Upper lobe of right lung (tissue), 1 donor: ENCODE measurements at regions not wholly inside any gene's neighbourhood (a gene's known extent, or its start where the extent isn't known, plus 50 kb on each side); places are given as distances from the start of the nearest gene placed in this dataset.

Source experiments
- ATAC-seq: fragments of 200-7000 bp; cut with Tn5 transposase; one replicate; pipeline ENCODE4 v1.9.1; 2020; ENCODE audit warnings: mild to moderate bottlenecking, moderate library complexity
- DNase-seq: peaks from one replicate; pipeline ENCODE4 v3.0.0-alpha.2; 2020
- H3K27ac ChIP-seq: fragments of 200-600 bp; one replicate; pipeline ENCODE4 v1.8.0; 2022
- H3K27me3 ChIP-seq: fragments of 200-600 bp; one replicate; pipeline ENCODE4 v1.8.0; 2022; ENCODE audit warnings: mild to moderate bottlenecking
- H3K36me3 ChIP-seq: fragments of 200-600 bp; one replicate; pipeline ENCODE4 v1.8.0; 2022
- H3K4me1 ChIP-seq: fragments of 200-600 bp; one replicate; pipeline ENCODE4 v1.8.0; 2022
- H3K4me3 ChIP-seq: fragments of 200-600 bp; one replicate; pipeline ENCODE4 v1.8.0; 2022; ENCODE audit warnings: mild to moderate bottlenecking
- H3K9me3 ChIP-seq: fragments of 200-600 bp; one replicate; pipeline ENCODE4 v1.8.0; 2022
- intact Hi-C: fragments of 100-400 bp; cut with DNase I; formaldehyde crosslinking; loops from one replicate; pipeline ENCODE4 v1.11.0; 2022
- TF ChIP-seq, protein P1 (sequence below): fragments of 200-600 bp; IDR thresholded peaks from one replicate; pipeline ENCODE4 v1.8.0; 2022; ENCODE audit warnings: antibody characterized with exemption
- donor health status: DM: no; HTN: yes; CAD: no; lungs with severe emphysema.

- intact Hi-C loops, result no loop called here
- no peaks in the 10 kb centered on the region for H3K36me3 ChIP-seq
- peaks cover 7% of the 10 kb centered on the region for H3K4me1 ChIP-seq
- TF ChIP-seq, protein P1, sequence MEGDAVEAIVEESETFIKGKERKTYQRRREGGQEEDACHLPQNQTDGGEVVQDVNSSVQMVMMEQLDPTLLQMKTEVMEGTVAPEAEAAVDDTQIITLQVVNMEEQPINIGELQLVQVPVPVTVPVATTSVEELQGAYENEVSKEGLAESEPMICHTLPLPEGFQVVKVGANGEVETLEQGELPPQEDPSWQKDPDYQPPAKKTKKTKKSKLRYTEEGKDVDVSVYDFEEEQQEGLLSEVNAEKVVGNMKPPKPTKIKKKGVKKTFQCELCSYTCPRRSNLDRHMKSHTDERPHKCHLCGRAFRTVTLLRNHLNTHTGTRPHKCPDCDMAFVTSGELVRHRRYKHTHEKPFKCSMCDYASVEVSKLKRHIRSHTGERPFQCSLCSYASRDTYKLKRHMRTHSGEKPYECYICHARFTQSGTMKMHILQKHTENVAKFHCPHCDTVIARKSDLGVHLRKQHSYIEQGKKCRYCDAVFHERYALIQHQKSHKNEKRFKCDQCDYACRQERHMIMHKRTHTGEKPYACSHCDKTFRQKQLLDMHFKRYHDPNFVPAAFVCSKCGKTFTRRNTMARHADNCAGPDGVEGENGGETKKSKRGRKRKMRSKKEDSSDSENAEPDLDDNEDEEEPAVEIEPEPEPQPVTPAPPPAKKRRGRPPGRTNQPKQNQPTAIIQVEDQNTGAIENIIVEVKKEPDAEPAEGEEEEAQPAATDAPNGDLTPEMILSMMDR, result no peak
- no peak for ATAC-seq
- no peaks in the 10 kb centered on the region for H3K27me3 ChIP-seq
- H3K27ac ChIP-seq, result no peak overlapping the region
- H3K9me3 ChIP-seq, result no peaks in the 10 kb centered on the region
- no peak overlapping the region for H3K4me3 ChIP-seq
- no peak for DNase-seq
Measured at GRCh38 chr9:87266697-87267096, 231.0 kb upstream of the DAPK1 start.

GRCh38 chr9:87267251-87268070 is 230.2 kb upstream of the DAPK1 start:
- no peak overlapping the region for H3K27ac ChIP-seq
- no peaks in the 10 kb centered on the region for H3K36me3 ChIP-seq
- no peak for DNase-seq
- H3K4me1 ChIP-seq, result peaks cover 7% of the 10 kb centered on the region
- TF ChIP-seq, protein P1, result no peak
- no peaks in the 10 kb centered on the region for H3K9me3 ChIP-seq
- intact Hi-C loops, result no loop called here
- H3K4me3 ChIP-seq, result no peak overlapping the region
- peak; percentile 17 for ATAC-seq
- H3K27me3 ChIP-seq, result no peaks in the 10 kb centered on the region

DNA sequence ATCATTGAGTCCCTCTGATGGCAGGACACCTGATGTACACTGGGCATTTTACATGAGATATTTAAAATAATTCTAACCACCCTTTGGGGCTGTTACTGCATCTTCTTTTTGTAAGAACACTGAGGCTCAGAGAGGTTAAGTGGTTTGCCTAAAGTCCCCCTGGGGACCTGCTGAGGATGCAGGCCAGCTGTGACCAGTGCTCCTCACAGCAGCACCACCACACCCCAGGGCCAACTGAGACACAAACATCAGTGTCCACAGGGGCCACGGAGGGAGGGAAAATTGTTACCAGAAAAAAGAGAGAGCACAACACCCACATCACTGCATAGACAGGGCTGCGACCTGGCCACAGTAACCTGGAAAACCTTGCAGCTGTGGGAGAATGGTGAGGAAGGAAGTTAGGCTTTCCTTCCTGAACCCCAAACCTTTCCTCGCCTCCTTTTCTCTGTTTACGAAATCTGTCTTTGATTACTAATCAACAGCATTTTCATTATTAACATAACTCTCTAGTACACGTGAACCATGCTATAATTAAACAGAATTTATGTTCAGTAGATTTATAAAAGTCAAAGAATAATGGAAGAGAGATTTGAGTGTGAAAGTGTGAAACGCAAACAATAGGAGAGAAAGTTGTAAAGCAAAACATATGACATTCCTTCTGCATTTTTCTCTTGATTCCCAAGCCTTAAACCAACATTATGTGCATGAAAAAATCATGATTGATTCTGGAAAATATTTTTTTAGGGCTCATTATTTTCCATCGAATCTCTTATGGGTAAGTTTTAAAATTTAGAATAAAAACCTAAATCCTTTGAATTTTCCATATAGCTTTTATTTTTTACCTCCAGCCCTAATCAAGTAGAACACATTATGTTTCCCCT is 228.1 kb upstream of the DAPK1 start:
- no peak for ATAC-seq
- Histone ChIP-seq H3K9me3 (no peaks in the 10 kb centered on the region), H3K4me3 (no peak overlapping the region), H3K27me3 (no peaks in the 10 kb centered on the region), H3K27ac (no peak overlapping the region), H3K36me3 (no peaks in the 10 kb centered on the region), H3K4me1 (peaks cover 7% of the 10 kb centered on the region)
- intact Hi-C loops, result no loop called here
- TF ChIP-seq, protein P1, result no peak
- DNase-seq, result no peak

DNA sequence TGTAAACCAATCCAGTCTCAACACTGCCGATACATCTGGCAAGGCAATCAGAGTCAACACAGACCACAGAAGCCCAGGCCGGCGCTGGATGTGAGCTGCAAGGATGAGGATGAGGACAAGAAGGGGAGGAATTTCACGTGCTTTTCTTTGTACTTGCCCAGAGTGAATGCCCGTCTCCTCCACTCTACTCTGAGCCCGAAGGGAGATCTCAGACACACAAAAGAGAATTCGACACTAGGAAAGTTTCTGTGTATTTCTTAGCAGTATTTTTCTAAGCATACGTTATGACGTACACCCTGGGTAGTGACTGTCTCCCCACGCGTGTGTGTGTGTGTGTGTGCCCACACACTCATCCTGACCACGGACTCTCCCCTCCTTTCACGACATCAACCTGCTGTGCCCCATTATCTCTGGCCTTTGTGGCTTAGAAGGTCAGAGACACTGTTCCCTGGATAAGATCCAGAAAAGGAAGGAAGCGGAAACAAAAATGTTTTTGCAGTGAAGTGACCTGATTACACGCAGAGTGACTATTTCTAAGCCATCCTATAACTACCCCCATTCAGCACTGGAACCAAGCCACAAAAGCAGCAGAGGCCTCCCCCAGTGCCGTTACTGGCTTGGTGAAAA is 227.3 kb upstream of the DAPK1 start:
- H3K27ac ChIP-seq, result no peak overlapping the region
- DNase-seq (no peak), ATAC-seq (peak; percentile 43)
- H3K4me1 ChIP-seq, result peaks cover 7% of the 10 kb centered on the region
- no peaks in the 10 kb centered on the region for H3K27me3 ChIP-seq
- H3K9me3 ChIP-seq, result no peaks in the 10 kb centered on the region
- H3K36me3 ChIP-seq, result no peaks in the 10 kb centered on the region
- TF ChIP-seq, protein P1, result no peak
- no peak overlapping the region for H3K4me3 ChIP-seq
- intact Hi-C loops, result no loop called here

DNA sequence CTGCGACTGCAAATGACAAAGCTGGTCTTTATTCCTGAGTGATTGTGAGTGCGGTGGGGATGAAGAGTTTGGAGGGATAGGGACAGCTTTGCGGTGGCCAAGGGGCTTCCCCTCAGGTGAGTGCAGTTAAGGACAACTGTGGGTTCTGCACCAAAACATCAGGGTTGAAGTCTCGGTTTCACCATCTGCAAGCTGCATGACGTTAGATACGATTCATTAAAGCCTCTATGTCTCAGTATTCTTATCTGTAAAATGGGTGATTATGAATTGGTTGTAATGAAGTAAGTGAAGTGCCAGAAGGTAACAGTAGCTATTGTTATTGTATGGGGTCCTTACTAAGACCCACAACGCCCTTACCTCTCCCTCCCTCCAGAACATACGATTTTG is 226.8 kb upstream of the DAPK1 start:
- Histone ChIP-seq H3K9me3 (no peaks in the 10 kb centered on the region), H3K27me3 (no peaks in the 10 kb centered on the region), H3K36me3 (no peaks in the 10 kb centered on the region), H3K4me3 (no peak overlapping the region), H3K4me1 (peaks cover 7% of the 10 kb centered on the region), H3K27ac (no peak overlapping the region)
- DNase-seq (no peak), ATAC-seq (no peak)
- intact Hi-C loops, result no loop called here
- TF ChIP-seq, protein P1, result no peak
